ENCODE measurements at regions not wholly inside any gene's neighbourhood (a gene's known extent, or its start where the extent isn't known, plus 50 kb on each side); places are given as distances from the start of the nearest gene placed in this dataset.

- TF ChIP-seq NFRKB (IDR thresholded peaks at IDR 0.05) (no peak), FOXM1 (IDR thresholded peaks at IDR 0.05; ENCODE audit: borderline replicate concordance) (no peak), FOXA1 (IDR thresholded peaks at IDR 0.05) (no peak), BHLHE40 (IDR thresholded peaks at IDR 0.05; ENCODE audit: borderline replicate concordance) (no peak), CTBP1 (IDR thresholded peaks at IDR 0.05; ENCODE audit: borderline replicate concordance) (no peak), ELF4 (IDR thresholded peaks at IDR 0.05) (no peak), SUZ12 (IDR thresholded peaks at IDR 0.05) (no peak), TARDBP (IDR thresholded peaks at IDR 0.05) (no peak), SP1 (IDR thresholded peaks at IDR 0.05) (no peak), ARNT (IDR thresholded peaks at IDR 0.05) (no peak), FOXK2 (IDR thresholded peaks at IDR 0.05) (no peak)
Measured at GRCh38 chr12:115740586-115741155, 536.8 kb downstream of the MED13L start.
